ENCODE measurements at regions not wholly inside any gene's neighbourhood (a gene's known extent, or its start where the extent isn't known, plus 50 kb on each side); places are given as distances from the start of the nearest gene placed in this dataset.

- H3K9me3 ChIP-seq (ENCODE audit: control insufficient read depth, insufficient read depth, low read depth, low read length) = no peaks in the 10 kb centered on the region
- no peaks in the 10 kb centered on the region for H3K36me3 ChIP-seq (ENCODE audit: control insufficient read depth in 2 of 2, insufficient read depth in 1 of 2, low read length in 2 of 2)
- no peak overlapping the region for H3K4me3 ChIP-seq (ENCODE audit: low read depth, low read length)
- peaks cover 4% of the 10 kb centered on the region for H3K4me1 ChIP-seq (ENCODE audit: control insufficient read depth, insufficient read depth, low read length)
- no peak overlapping the region for H3K27ac ChIP-seq (ENCODE audit: extremely low read depth, low read depth, low read length)
- TF ChIP-seq ZNF473 (tag by site-specific recombination; IDR thresholded peaks at IDR 0.05) (no peak), ZNF239 (tag by site-specific recombination; IDR thresholded peaks at IDR 0.05) (no peak), ZNF398 (tag by site-specific recombination; IDR thresholded peaks at IDR 0.05) (no peak), GLIS2 (tag by site-specific recombination; IDR thresholded peaks at IDR 0.05) (no peak), PRDM1 (tag by site-specific recombination; IDR thresholded peaks at IDR 0.05) (no peak)
- CTCF ChIA-PET = interaction anchor here (0.6 kb wide), 1 partner anchor 50 kb away, joined by 4 read pairs; no protein-coding TSS in a partner anchor
- POLR2A ChIA-PET = no interaction called here
Measured at GRCh38 chr1:184910691-184911091, 63.6 kb downstream of the NIBAN1 start.

- ChIA-PET POLR2A (no interaction called here), CTCF (interaction anchor here (0.5 kb wide), 1 partner anchor 866 kb away, joined by 4 read pairs; no protein-coding TSS in a partner anchor)
- TF ChIP-seq GLIS2 (tag by site-specific recombination; IDR thresholded peaks at IDR 0.05) (no peak), ZNF37A (tag by site-specific recombination; IDR thresholded peaks at IDR 0.05) (no peak), MEIS1 (CRISPR knock-in tag; IDR thresholded peaks at IDR 0.05; ENCODE audit: borderline replicate concordance) (no peak), ZNF768 (tag by site-specific recombination; IDR thresholded peaks at IDR 0.05) (no peak), FEZF1 (tag by site-specific recombination; IDR thresholded peaks at IDR 0.05) (no peak), BCL11A (tag by site-specific recombination; IDR thresholded peaks at IDR 0.05; ENCODE audit: low read depth) (no peak), ZNF404 (tag by site-specific recombination; IDR thresholded peaks at IDR 0.05) (no peak), ZNF16 (tag by site-specific recombination; IDR thresholded peaks at IDR 0.05; ENCODE audit: low read depth) (no peak), ZNF560 (tag by site-specific recombination; IDR thresholded peaks at IDR 0.05; ENCODE audit: borderline replicate concordance) (no peak), ZBTB1 (tag by site-specific recombination; IDR thresholded peaks at IDR 0.05) (no peak)
- TF ChIP-seq, protein P1, sequence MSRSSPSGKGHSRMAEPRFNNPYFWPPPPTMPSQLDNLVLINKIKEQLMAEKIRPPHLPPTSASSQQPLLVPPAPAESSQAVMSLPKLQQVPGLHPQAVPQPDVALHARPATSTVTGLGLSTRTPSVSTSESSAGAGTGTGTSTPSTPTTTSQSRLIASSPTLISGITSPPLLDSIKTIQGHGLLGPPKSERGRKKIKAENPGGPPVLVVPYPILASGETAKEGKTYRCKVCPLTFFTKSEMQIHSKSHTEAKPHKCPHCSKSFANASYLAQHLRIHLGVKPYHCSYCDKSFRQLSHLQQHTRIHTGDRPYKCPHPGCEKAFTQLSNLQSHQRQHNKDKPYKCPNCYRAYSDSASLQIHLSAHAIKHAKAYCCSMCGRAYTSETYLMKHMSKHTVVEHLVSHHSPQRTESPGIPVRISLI (tag by site-specific recombination; IDR thresholded peaks at IDR 0.05) = no peak
- TF ChIP-seq, protein P2, sequence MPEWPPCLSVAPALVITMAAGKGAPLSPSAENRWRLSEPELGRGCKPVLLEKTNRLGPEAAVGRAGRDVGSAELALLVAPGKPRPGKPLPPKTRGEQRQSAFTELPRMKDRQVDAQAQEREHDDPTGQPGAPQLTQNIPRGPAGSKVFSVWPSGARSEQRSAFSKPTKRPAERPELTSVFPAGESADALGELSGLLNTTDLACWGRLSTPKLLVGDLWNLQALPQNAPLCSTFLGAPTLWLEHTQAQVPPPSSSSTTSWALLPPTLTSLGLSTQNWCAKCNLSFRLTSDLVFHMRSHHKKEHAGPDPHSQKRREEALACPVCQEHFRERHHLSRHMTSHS (tag by site-specific recombination; IDR thresholded peaks at IDR 0.05) = no peak
Measured at GRCh38 chr1:184910005-184910404, 64.3 kb downstream of the NIBAN1 start.

DNA sequence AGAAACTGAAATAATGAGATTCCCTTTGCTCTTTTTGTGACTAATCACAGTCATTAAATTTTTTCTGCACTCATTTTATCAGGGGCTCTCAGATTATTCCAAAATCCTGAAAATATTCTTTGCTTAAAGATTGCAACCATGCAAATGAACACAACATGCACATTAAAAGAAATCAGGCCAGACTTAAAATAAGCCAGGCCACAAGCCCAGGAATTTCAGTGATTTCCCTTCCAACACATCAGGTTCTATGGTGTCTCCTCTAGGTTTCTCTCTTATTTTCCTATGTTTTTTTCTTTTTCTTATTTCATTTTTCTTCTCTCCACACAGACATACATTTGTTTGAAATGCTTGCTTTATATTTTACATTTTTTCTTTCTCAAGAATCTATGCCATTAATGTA is 65.3 kb downstream of the NIBAN1 start:
- TF ChIP-seq ZNF133 (tag by site-specific recombination; IDR thresholded peaks at IDR 0.05) = no peak
- TF ChIP-seq INSM2 (tag by site-specific recombination; IDR thresholded peaks at IDR 0.05) = no peak
- no peak for TF ChIP-seq ZNF19 (tag by site-specific recombination; IDR thresholded peaks at IDR 0.05; ENCODE audit: low read depth)
- POLR2A ChIA-PET = no interaction called here
- Histone ChIP-seq H3K36me3 (ENCODE audit: control insufficient read depth in 2 of 2, insufficient read depth in 1 of 2, low read length in 2 of 2) (no peaks in the 10 kb centered on the region), H3K4me3 (ENCODE audit: low read depth, low read length) (no peak overlapping the region), H3K9me3 (ENCODE audit: control insufficient read depth, insufficient read depth, low read depth, low read length) (no peaks in the 10 kb centered on the region), H3K27ac (ENCODE audit: extremely low read depth, low read depth, low read length) (no peak overlapping the region), H3K4me1 (ENCODE audit: control insufficient read depth, insufficient read depth, low read length) (peaks cover 4% of the 10 kb centered on the region)
- CTCF ChIA-PET = no interaction called here

More at GRCh38 chr1:184910005-184910404, 64.3 kb downstream of the NIBAN1 start:
- Histone ChIP-seq H3K4me1 (ENCODE audit: control insufficient read depth, insufficient read depth, low read length) (peaks cover 4% of the 10 kb centered on the region), H3K4me3 (ENCODE audit: low read depth, low read length) (no peak overlapping the region), H3K9me3 (ENCODE audit: control insufficient read depth, insufficient read depth, low read depth, low read length) (no peaks in the 10 kb centered on the region), H3K36me3 (ENCODE audit: control insufficient read depth in 2 of 2, insufficient read depth in 1 of 2, low read length in 2 of 2) (no peaks in the 10 kb centered on the region), H3K27ac (ENCODE audit: extremely low read depth, low read depth, low read length) (no peak overlapping the region)
